ENCODE measurements at regions not wholly inside any gene's neighbourhood (a gene's known extent, or its start where the extent isn't known, plus 50 kb on each side); places are given as distances from the start of the nearest gene placed in this dataset.

DNA sequence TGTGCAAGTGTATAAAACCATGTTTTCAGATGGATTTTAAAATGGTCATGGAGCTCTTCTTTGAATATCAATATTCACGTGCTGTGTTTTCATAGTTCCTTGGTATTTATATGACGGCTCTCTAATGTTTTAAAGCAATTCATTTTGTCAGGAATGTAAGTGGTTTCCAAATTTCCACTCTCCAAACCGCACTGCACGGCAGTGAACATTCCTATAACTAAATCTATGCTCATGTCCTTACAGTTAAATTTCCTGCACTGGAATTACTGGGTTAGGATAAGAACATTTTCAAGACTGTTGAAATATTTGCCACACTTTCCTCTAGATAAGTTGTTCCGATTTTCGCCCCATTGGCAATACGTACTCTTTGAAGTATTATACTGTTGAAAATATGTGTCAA lies 398.9 kb downstream of the PMP22 start:
- Mint-ChIP-seq H3K9me3 (ENCODE audit: low read depth) (no peaks in the 10 kb centered on the region), H3K27me3 (no peaks in the 10 kb centered on the region), H3K36me3 (no peaks in the 10 kb centered on the region), H3K4me3 (no peak overlapping the region), H3K27ac (no peak overlapping the region), H3K4me1 (no peaks in the 10 kb centered on the region)
- CTCF ChIA-PET = no interaction called here
- ATAC-seq = no peak
- DNase-seq = no peak

- Mint-ChIP-seq H3K9me3 (ENCODE audit: low read depth) (no peaks in the 10 kb centered on the region), H3K27me3 (no peaks in the 10 kb centered on the region), H3K4me3 (no peak overlapping the region), H3K36me3 (no peaks in the 10 kb centered on the region), H3K4me1 (no peaks in the 10 kb centered on the region), H3K27ac (no peak overlapping the region)
- no peak for DNase-seq
- no peak for ATAC-seq
- CTCF ChIA-PET = no interaction called here
Observed at GRCh38 chr17:14864127-14864526, 401.0 kb downstream of the PMP22 start.

- Mint-ChIP-seq H3K27ac (no peak overlapping the region), H3K36me3 (no peaks in the 10 kb centered on the region), H3K9me3 (ENCODE audit: low read depth) (no peaks in the 10 kb centered on the region), H3K4me3 (no peak overlapping the region), H3K4me1 (no peaks in the 10 kb centered on the region), H3K27me3 (no peaks in the 10 kb centered on the region)
- ATAC-seq = no peak
- CTCF ChIA-PET = no interaction called here
- no peak for DNase-seq
Observed at GRCh38 chr17:14859542-14859941, 405.6 kb downstream of the PMP22 start.

GRCh38 chr17:14856176-14856575 lies 408.9 kb downstream of the PMP22 start:
- ATAC-seq (no peak), DNase-seq (no peak)
- CTCF ChIA-PET = no interaction called here
- H3K27ac Mint-ChIP-seq = no peak overlapping the region
- no peaks in the 10 kb centered on the region for H3K27me3 Mint-ChIP-seq
- H3K9me3 Mint-ChIP-seq (ENCODE audit: low read depth) = no peaks in the 10 kb centered on the region
- H3K4me3 Mint-ChIP-seq = no peak overlapping the region
- no peaks in the 10 kb centered on the region for H3K36me3 Mint-ChIP-seq
- H3K4me1 Mint-ChIP-seq = no peaks in the 10 kb centered on the region

DNA sequence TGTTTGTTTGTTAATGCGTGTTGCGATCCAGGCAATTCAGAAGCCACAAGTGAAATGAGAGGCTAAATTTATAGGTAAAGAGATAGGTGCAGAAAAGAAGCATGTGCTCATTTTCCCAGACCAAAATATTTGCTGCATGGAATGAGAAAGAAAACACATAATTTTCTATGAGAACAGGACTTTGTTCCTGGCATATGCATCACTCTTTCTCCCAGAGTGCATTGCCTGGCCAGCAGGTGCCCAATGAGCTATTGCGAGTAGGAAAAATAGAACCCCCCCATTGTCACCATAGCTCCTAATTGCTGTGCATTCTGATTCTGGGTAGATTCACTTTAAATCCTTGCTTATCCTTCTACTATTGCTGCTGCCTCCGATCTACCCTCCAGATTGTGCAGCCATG lies 410.4 kb downstream of the PMP22 start:
- no peaks in the 10 kb centered on the region for H3K4me1 Mint-ChIP-seq
- CTCF ChIA-PET = no interaction called here
- no peaks in the 10 kb centered on the region for H3K36me3 Mint-ChIP-seq
- no peak overlapping the region for H3K4me3 Mint-ChIP-seq
- no peak for DNase-seq
- ATAC-seq = no peak
- H3K9me3 Mint-ChIP-seq (ENCODE audit: low read depth) = no peaks in the 10 kb centered on the region
- no peak overlapping the region for H3K27ac Mint-ChIP-seq
- H3K27me3 Mint-ChIP-seq = no peaks in the 10 kb centered on the region

GRCh38 chr17:14845591-14846281 lies 419.4 kb downstream of the PMP22 start:
- Mint-ChIP-seq H3K27ac (no peak overlapping the region), H3K36me3 (no peaks in the 10 kb centered on the region), H3K27me3 (no peaks in the 10 kb centered on the region), H3K4me3 (no peak overlapping the region), H3K4me1 (no peaks in the 10 kb centered on the region), H3K9me3 (ENCODE audit: low read depth) (no peaks in the 10 kb centered on the region)
- CTCF ChIA-PET = no interaction called here
- DNase-seq (no peak), ATAC-seq (no peak)

- CTCF ChIA-PET = no interaction called here
- no peak overlapping the region for H3K27ac Mint-ChIP-seq
- H3K36me3 Mint-ChIP-seq = no peaks in the 10 kb centered on the region
Observed at GRCh38 chr17:14843086-14843795, 421.9 kb downstream of the PMP22 start.

DNA sequence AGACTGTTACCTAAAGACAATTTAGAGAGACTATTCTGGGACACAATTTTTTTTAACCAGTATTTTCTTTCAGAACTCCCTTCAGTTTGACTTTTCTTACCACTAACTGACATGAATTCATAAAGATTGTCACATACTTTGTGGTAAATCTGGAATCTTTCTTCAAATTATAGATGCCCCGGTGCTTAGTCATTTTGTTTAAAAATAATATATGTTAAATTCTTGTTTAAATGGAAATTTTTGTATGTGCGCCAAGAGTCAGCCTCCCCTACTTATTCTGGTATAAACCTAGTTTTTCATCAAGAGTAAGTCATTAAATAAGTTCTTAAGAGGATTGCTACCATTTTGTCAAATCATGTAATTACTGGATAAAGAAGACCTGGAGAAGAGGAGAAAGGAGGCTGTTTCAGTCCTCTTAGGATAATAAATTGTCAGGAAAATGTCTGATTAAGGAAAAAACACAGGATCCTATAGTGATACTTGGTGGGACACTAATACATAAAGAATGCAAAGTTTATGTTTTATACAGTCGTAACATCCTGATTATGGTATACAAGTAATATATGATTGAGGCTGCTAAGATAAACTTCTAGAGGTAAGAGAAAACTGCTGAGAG lies 424.4 kb downstream of the PMP22 start:
- no peak for ATAC-seq
- Mint-ChIP-seq H3K36me3 (no peaks in the 10 kb centered on the region), H3K4me3 (no peak overlapping the region), H3K27me3 (no peaks in the 10 kb centered on the region), H3K27ac (no peak overlapping the region), H3K9me3 (ENCODE audit: low read depth) (no peaks in the 10 kb centered on the region), H3K4me1 (no peaks in the 10 kb centered on the region)
- CTCF ChIA-PET = no interaction called here
- no peak for DNase-seq

More at GRCh38 chr17:14843086-14843795, 421.9 kb downstream of the PMP22 start:
- no peak for ATAC-seq
- no peak for DNase-seq
- Mint-ChIP-seq H3K9me3 (ENCODE audit: low read depth) (no peaks in the 10 kb centered on the region), H3K27me3 (no peaks in the 10 kb centered on the region), H3K4me1 (no peaks in the 10 kb centered on the region), H3K4me3 (no peak overlapping the region)

- H3K9me3 Mint-ChIP-seq (ENCODE audit: low read depth) = no peaks in the 10 kb centered on the region
- DNase-seq (no peak), ATAC-seq (no peak)
- CTCF ChIA-PET = no interaction called here
- H3K27ac Mint-ChIP-seq = no peak overlapping the region
- no peak overlapping the region for H3K4me3 Mint-ChIP-seq
- no peaks in the 10 kb centered on the region for H3K4me1 Mint-ChIP-seq
- no peaks in the 10 kb centered on the region for H3K36me3 Mint-ChIP-seq
- no peaks in the 10 kb centered on the region for H3K27me3 Mint-ChIP-seq
Observed at GRCh38 chr17:14838567-14838966, 426.6 kb downstream of the PMP22 start.

DNA sequence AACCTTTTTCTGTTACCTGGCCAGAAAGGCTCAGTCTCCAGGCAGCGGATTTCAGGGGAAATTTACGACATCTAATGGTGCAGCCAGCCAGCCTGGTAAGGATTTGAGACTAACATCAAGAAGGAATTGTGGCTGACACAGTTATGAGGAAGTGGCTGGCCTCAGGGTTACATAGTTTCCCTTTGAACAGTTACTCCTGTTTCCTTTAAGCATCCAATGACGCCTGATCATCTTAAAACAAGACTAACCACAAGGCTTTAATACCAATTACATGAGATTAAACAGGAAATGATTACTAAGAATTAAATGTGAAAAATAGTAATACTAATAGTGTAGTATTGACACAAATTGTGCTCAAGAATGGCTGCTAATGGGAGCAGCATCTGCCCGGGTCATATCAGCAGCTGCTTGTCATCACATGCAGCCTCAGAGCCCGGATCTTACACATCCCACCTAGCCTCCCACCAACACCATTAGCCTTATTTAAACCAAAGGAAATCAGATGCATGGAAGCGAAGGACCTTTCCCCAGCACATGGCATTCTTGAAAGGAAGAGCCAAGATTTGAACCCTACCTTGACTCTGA lies 431.8 kb downstream of the PMP22 start:
- Mint-ChIP-seq H3K4me1 (peaks cover 4% of the 10 kb centered on the region), H3K4me3 (no peak overlapping the region), H3K27ac (no peak overlapping the region), H3K36me3 (no peaks in the 10 kb centered on the region), H3K9me3 (ENCODE audit: low read depth) (no peaks in the 10 kb centered on the region), H3K27me3 (no peaks in the 10 kb centered on the region)
- no peak for ATAC-seq
- CTCF ChIA-PET = no interaction called here
- DNase-seq = no peak

- Mint-ChIP-seq H3K27ac (no peak overlapping the region), H3K36me3 (no peaks in the 10 kb centered on the region), H3K4me1 (peaks cover 4% of the 10 kb centered on the region), H3K4me3 (no peak overlapping the region), H3K9me3 (ENCODE audit: low read depth) (peaks cover under 1% of the 10 kb centered on the region), H3K27me3 (no peaks in the 10 kb centered on the region)
- ATAC-seq (no peak), DNase-seq (no peak)
- CTCF ChIA-PET = interaction anchor here (1.2 kb wide), 1 partner anchor 17 kb away, joined by 3 read pairs; no protein-coding TSS in a partner anchor
Observed at GRCh38 chr17:14831491-14831890, 433.6 kb downstream of the PMP22 start.

DNA sequence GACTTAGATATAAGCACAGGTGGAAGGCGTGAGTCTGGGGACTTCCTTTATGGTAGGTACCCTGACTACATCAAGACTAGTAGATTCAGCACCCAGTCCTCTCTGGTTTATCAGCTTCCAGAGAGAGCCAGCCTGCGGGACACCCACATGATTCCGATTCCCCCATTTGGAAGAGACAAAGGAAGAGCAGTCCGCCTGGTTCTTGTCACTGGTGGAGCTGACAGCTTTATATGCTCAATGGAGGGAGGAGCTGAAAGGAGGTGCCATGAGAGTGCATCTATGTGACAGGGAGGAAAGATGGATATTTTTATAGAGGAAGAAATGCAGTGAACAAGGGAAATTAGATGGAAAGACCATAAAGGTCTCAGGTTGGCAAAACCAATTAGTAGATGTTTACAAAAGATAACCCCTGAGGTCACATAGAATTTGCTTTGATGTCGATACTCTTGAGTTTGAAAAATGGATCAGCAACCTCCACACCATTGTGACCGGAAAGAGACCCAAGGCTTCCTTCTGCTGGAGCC lies 437.7 kb downstream of the PMP22 start:
- no peaks in the 10 kb centered on the region for H3K4me1 Mint-ChIP-seq
- CTCF ChIA-PET = no interaction called here
- no peaks in the 10 kb centered on the region for H3K27me3 Mint-ChIP-seq
- no peaks in the 10 kb centered on the region for H3K36me3 Mint-ChIP-seq
- H3K4me3 Mint-ChIP-seq = no peak overlapping the region
- no peak for ATAC-seq
- H3K27ac Mint-ChIP-seq = no peak overlapping the region
- no peak for DNase-seq
- H3K9me3 Mint-ChIP-seq (ENCODE audit: low read depth) = peaks cover 2% of the 10 kb centered on the region

GRCh38 chr17:14826358-14826757 lies 438.8 kb downstream of the PMP22 start:
- ATAC-seq (no peak), DNase-seq (no peak)
- Mint-ChIP-seq H3K27ac (no peak overlapping the region), H3K4me1 (no peaks in the 10 kb centered on the region), H3K4me3 (no peak overlapping the region), H3K36me3 (no peaks in the 10 kb centered on the region), H3K9me3 (ENCODE audit: low read depth) (peaks cover 2% of the 10 kb centered on the region), H3K27me3 (no peaks in the 10 kb centered on the region)
- CTCF ChIA-PET = no interaction called here

DNA sequence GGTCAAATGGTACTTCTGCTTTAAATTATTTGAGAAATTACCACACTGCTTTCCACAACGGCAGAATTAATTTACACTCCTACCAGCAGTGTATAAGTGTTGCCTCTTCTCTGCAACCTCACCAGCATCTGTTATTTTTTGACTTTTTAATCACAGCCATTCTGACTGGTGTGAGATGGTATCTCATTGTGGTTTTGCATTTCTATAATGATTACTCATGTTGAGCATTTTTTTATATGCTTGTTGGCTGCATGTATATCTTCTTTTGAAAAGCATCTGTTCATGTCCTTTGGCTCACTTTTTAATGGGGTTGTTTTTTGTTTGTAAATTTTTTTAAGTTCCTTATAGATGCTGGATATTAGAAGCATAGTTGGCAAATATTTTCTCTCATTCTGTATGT lies 446.7 kb downstream of the PMP22 start:
- DNase-seq (no peak), ATAC-seq (no peak)
- Mint-ChIP-seq H3K4me3 (no peak overlapping the region), H3K4me1 (peaks cover 2% of the 10 kb centered on the region), H3K9me3 (ENCODE audit: low read depth) (no peaks in the 10 kb centered on the region), H3K36me3 (no peaks in the 10 kb centered on the region), H3K27me3 (no peaks in the 10 kb centered on the region), H3K27ac (no peak overlapping the region)
- CTCF ChIA-PET = no interaction called here

Measured in activated CD8-positive, alpha-beta memory T cell treated with anti-CD3 and anti-CD28 coated beads, Interleukin-2, amount 10 ng/mL, durations not matched to agents 7 days and 5 days (primary cell).